Vagina (tissue), 2 donors: ENCODE measurements at regions not wholly inside any gene's neighbourhood (a gene's known extent, or its start where the extent isn't known, plus 50 kb on each side); places are given as distances from the start of the nearest gene placed in this dataset.

Experiments used
- CTCF ChIP-seq, 3 experiments: fragments of 450-650 bp in 2 of 3; fragments of 200-600 bp in 1 of 3; sonication (generic) in 1 of 3; IDR thresholded peaks; one replicate each; pipeline ENCODE4 v1.5.1; 2017 to 2019; ENCODE audit warnings: antibody characterized with exemption in 3 of 3, mild to moderate bottlenecking in 2 of 3, moderate library complexity in 2 of 3
- POLR2AphosphoS5 ChIP-seq, 2 donors: sonication (generic); formaldehyde crosslinking; IDR thresholded peaks; one replicate each; pipeline ENCODE4 v1.9.0; 2017; ENCODE audit warnings: antibody characterized with exemption in 2 of 2, mild to moderate bottlenecking in 2 of 2, low read depth in 1 of 2; ENCODE audit not compliant: insufficient read depth in 1 of 2

- TF ChIP-seq CTCF (IDR thresholded peaks at IDR 0.05) (no peak), POLR2AphosphoS5 (IDR thresholded peaks at IDR 0.05; ENCODE audit: insufficient read depth in 1 of 2, low read depth in 1 of 2) (no peak)
Observed at GRCh38 chr20:25992146-25992545, 295.5 kb upstream of the ZNF337 start.
